ENCODE measurements at regions not wholly inside any gene's neighbourhood (a gene's known extent, or its start where the extent isn't known, plus 50 kb on each side); places are given as distances from the start of the nearest gene placed in this dataset.

DNA sequence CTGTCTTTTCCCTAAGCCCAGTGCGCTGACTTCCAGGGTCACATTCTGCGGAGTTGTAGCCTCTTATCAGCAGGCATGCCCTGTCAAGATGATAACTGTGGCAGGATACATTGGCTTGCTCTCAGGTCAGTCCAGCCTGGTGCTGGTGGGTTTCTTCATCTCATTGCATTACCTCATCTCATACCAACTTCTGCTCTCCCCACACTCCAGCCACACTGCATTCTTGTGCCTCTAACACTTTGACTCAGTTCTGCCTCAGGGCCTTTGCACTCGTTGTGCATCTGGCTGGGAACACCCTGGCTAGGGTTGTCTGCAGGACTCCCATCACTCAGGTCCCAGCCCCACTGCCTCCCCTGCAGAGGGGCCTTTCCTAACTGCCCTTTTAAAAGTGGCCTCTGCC, 110.3 kb upstream of the BACH2 start (continued):
- TF ChIP-seq, protein P1, sequence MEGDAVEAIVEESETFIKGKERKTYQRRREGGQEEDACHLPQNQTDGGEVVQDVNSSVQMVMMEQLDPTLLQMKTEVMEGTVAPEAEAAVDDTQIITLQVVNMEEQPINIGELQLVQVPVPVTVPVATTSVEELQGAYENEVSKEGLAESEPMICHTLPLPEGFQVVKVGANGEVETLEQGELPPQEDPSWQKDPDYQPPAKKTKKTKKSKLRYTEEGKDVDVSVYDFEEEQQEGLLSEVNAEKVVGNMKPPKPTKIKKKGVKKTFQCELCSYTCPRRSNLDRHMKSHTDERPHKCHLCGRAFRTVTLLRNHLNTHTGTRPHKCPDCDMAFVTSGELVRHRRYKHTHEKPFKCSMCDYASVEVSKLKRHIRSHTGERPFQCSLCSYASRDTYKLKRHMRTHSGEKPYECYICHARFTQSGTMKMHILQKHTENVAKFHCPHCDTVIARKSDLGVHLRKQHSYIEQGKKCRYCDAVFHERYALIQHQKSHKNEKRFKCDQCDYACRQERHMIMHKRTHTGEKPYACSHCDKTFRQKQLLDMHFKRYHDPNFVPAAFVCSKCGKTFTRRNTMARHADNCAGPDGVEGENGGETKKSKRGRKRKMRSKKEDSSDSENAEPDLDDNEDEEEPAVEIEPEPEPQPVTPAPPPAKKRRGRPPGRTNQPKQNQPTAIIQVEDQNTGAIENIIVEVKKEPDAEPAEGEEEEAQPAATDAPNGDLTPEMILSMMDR (conservative IDR thresholded peaks at IDR 0.05; ENCODE audit: low read depth in 2 of 2): no peak
- TF ChIP-seq NANOG (IDR thresholded peaks at IDR 0.05; ENCODE audit: borderline replicate concordance) (no peak), POLR2AphosphoS5 (IDR thresholded peaks at IDR 0.05; ENCODE audit: low read depth) (no peak)

- Histone ChIP-seq H3K9me2 (ENCODE audit: insufficient read depth) (0 out of 2 replicates have a peak, but pooled peaks cover 3% of the 10 kb centered on the region), H3K27me3 (ENCODE audit: insufficient read depth) (no peaks in the 10 kb centered on the region), H4K20me1 (replicated peaks; ENCODE audit: insufficient read depth) (no peaks in the 10 kb centered on the region), H3K27ac (ENCODE audit: low read depth) (no peak overlapping the region), H3K79me2 (replicated peaks; ENCODE audit: insufficient read depth) (no peaks in the 10 kb centered on the region), H3F3A (replicated peaks; ENCODE audit: low read depth) (no peaks in the 10 kb centered on the region), H3K4me1 (ENCODE audit: insufficient read depth) (peaks cover 12% of the 10 kb centered on the region), H3K4me3 (no peak overlapping the region), H3K4me2 (no peak overlapping the region), H3K36me3 (ENCODE audit: insufficient read depth) (no peaks in the 10 kb centered on the region), H2AFZ (0 out of 2 replicates have a peak overlapping the region, but pooled peaks have one; percentile 56)
- Mint-ChIP-seq H3K27ac (no peak overlapping the region), H3K9me3 (peaks cover 10% of the 10 kb centered on the region; the same call in 2 of the 3 replicates), H3K27me3 (ENCODE audit: insufficient read depth, low read depth, poor library complexity) (peaks cover 10% of the 10 kb centered on the region), H3K4me3 (no peak overlapping the region), H3K36me3 (ENCODE audit: low read depth) (no peaks in the 10 kb centered on the region; the same call in 1 of the 3 replicates), H3K4me1 (peaks cover 22% of the 10 kb centered on the region)
- DNase-seq (ENCODE audit: low spot score) (no peak), ATAC-seq (no peak)
- TF ChIP-seq ETS1 (IDR thresholded peaks at IDR 0.05) (no peak), STAT1 (IDR thresholded peaks at IDR 0.05; ENCODE audit: unreplicated experiment) (no peak), POLR2AphosphoS5 (IDR thresholded peaks at IDR 0.05; ENCODE audit: low read depth) (no peak), NANOG (IDR thresholded peaks at IDR 0.05; ENCODE audit: borderline replicate concordance) (no peak), CREB1 (CRISPR knock-in tag; IDR thresholded peaks at IDR 0.05; ENCODE audit: low read depth) (no peak), ZNF331 (CRISPR knock-in tag; IDR thresholded peaks at IDR 0.05; ENCODE audit: low read depth) (no peak), JUNB (IDR thresholded peaks at IDR 0.05; ENCODE audit: unreplicated experiment) (no peak), EZH2 (IDR thresholded peaks at IDR 0.05; ENCODE audit: low read depth, unreplicated experiment) (no peak), ZNF462 (CRISPR knock-in tag; IDR thresholded peaks at IDR 0.05) (no peak), REST (IDR thresholded peaks at IDR 0.05; ENCODE audit: unreplicated experiment) (no peak), ZNF114 (CRISPR knock-in tag; IDR thresholded peaks at IDR 0.05) (no peak)
These were observed 109.6 kb upstream of the BACH2 start for GRCh38 chr6:90406142-90406794.
